ENCODE measurements at regions not wholly inside any gene's neighbourhood (a gene's known extent, or its start where the extent isn't known, plus 50 kb on each side); places are given as distances from the start of the nearest gene placed in this dataset.

GRCh38 chr4:156336511-156336910, 382.8 kb upstream of the CTSO start:
- TF ChIP-seq CREB1 (CRISPR knock-in tag; IDR thresholded peaks at IDR 0.05; ENCODE audit: low read depth) = no peak
- TF ChIP-seq NANOG (IDR thresholded peaks at IDR 0.05; ENCODE audit: borderline replicate concordance) = no peak
- Histone ChIP-seq H3K36me3 (ENCODE audit: insufficient read depth) (no peaks in the 10 kb centered on the region), H3K4me1 (ENCODE audit: insufficient read depth) (no peaks in the 10 kb centered on the region), H3K79me2 (replicated peaks; ENCODE audit: insufficient read depth) (no peaks in the 10 kb centered on the region), H3K27ac (ENCODE audit: low read depth) (no peak overlapping the region), H3K9me2 (ENCODE audit: insufficient read depth) (no peaks in the 10 kb centered on the region), H2AFZ (no peak overlapping the region), H3F3A (replicated peaks; ENCODE audit: low read depth) (no peaks in the 10 kb centered on the region), H3K27me3 (ENCODE audit: insufficient read depth) (no peaks in the 10 kb centered on the region), H3K4me2 (no peak overlapping the region), H3K4me3 (no peak overlapping the region), H4K20me1 (replicated peaks; ENCODE audit: insufficient read depth) (no peaks in the 10 kb centered on the region)
- Mint-ChIP-seq H3K4me3 (no peak overlapping the region), H3K27ac (no peak overlapping the region), H3K9me3 (no peaks in the 10 kb centered on the region), H3K36me3 (ENCODE audit: low read depth) (no peaks in the 10 kb centered on the region), H3K4me1 (no peaks in the 10 kb centered on the region), H3K27me3 (ENCODE audit: insufficient read depth, low read depth, poor library complexity) (no peaks in the 10 kb centered on the region)
- ATAC-seq = no peak
- DNase-seq (ENCODE audit: low spot score) = no peak

GRCh38 chr4:156335721-156336120, 382.1 kb upstream of the CTSO start:
- no peaks in the 10 kb centered on the region for H3K27me3 ChIP-seq (ENCODE audit: insufficient read depth)
- no peaks in the 10 kb centered on the region for H3K4me1 ChIP-seq (ENCODE audit: insufficient read depth)
- H4K20me1 ChIP-seq (replicated peaks; ENCODE audit: insufficient read depth) = no peaks in the 10 kb centered on the region
- Mint-ChIP-seq H3K4me1 (no peaks in the 10 kb centered on the region), H3K27me3 (ENCODE audit: insufficient read depth, low read depth, poor library complexity) (no peaks in the 10 kb centered on the region), H3K4me3 (no peak overlapping the region), H3K36me3 (ENCODE audit: low read depth) (no peaks in the 10 kb centered on the region), H3K27ac (no peak overlapping the region), H3K9me3 (no peaks in the 10 kb centered on the region)
- ATAC-seq (no peak), DNase-seq (ENCODE audit: low spot score) (no peak)
- no peaks in the 10 kb centered on the region for H3K36me3 ChIP-seq (ENCODE audit: insufficient read depth)
- H3K79me2 ChIP-seq (replicated peaks; ENCODE audit: insufficient read depth) = no peaks in the 10 kb centered on the region
- no peak overlapping the region for H3K4me2 ChIP-seq
- no peak overlapping the region for H3K4me3 ChIP-seq
- TF ChIP-seq JUNB (IDR thresholded peaks at IDR 0.05; ENCODE audit: unreplicated experiment) (no peak), ETS1 (IDR thresholded peaks at IDR 0.05) (no peak), CREB1 (CRISPR knock-in tag; IDR thresholded peaks at IDR 0.05; ENCODE audit: low read depth) (no peak), NANOG (IDR thresholded peaks at IDR 0.05; ENCODE audit: borderline replicate concordance) (no peak), ZNF331 (CRISPR knock-in tag; IDR thresholded peaks at IDR 0.05; ENCODE audit: low read depth) (no peak), REST (IDR thresholded peaks at IDR 0.05; ENCODE audit: unreplicated experiment) (no peak), ZNF462 (CRISPR knock-in tag; IDR thresholded peaks at IDR 0.05) (no peak)
- no peaks in the 10 kb centered on the region for H3F3A ChIP-seq (replicated peaks; ENCODE audit: low read depth)
- H2AFZ ChIP-seq = no peak overlapping the region
- H3K9me2 ChIP-seq (ENCODE audit: insufficient read depth) = no peaks in the 10 kb centered on the region
- H3K27ac ChIP-seq (ENCODE audit: low read depth) = no peak overlapping the region

Data from GM23338 (cell line).